SK-N-SH (cell line): ENCODE measurements at regions not wholly inside any gene's neighbourhood (a gene's known extent, or its start where the extent isn't known, plus 50 kb on each side); places are given as distances from the start of the nearest gene placed in this dataset.

ENCODE experiments used
- CHD2 ChIP-seq: fragments of 150-350 bp; IDR thresholded peaks from 2 replicates; pipeline ENCODE4 v1.6.1; 2018; ENCODE audit warnings: low read length; ENCODE audit not compliant: partially characterized antibody
- EP300 ChIP-seq, 2 experiments: IDR thresholded peaks; 2 replicates each; pipeline versions ENCODE4 v1.4.0 to v1.6.1; 2012; ENCODE audit warnings: borderline replicate concordance in 1 of 2, low read depth in 1 of 2, low read length in 1 of 2
- GABPA ChIP-seq: IDR thresholded peaks from 2 replicates; pipeline ENCODE4 v1.4.0; 2012; ENCODE audit warnings: low read depth, mild to moderate bottlenecking
- POLR2AphosphoS5 ChIP-seq: IDR thresholded peaks from 2 replicates; pipeline ENCODE4 v1.6.1; 2012; ENCODE audit warnings: low read depth, low read length
- RFX5 ChIP-seq: IDR thresholded peaks from 2 replicates; pipeline ENCODE4 v1.6.1; 2012; ENCODE audit warnings: mild to moderate bottlenecking, improper control_type of control experiment, low read length
- TCF12 ChIP-seq: IDR thresholded peaks from 2 replicates; pipeline ENCODE4 v1.4.0; 2012
- USF1 ChIP-seq: IDR thresholded peaks from 2 replicates; pipeline ENCODE4 v1.4.0; 2012; ENCODE audit warnings: low read depth, borderline replicate concordance
- TF ChIP-seq, protein P1 (sequence below): IDR thresholded peaks from 2 replicates; pipeline ENCODE4 v1.4.0; 2012; ENCODE audit warnings: low read depth, borderline replicate concordance
- TF ChIP-seq, protein P2 (sequence below): fragments of 200-600 bp; sonication (generic); IDR thresholded peaks from 2 replicates; pipeline ENCODE4 v1.6.1; 2017; ENCODE audit warnings: antibody characterized with exemption, mild to moderate bottlenecking, moderate library complexity

- TF ChIP-seq GABPA (no peak), EP300 (IDR thresholded peaks at IDR 0.05; ENCODE audit: borderline replicate concordance in 1 of 2, low read depth in 1 of 2, low read length in 1 of 2) (no peak), CHD2 (no peak), POLR2AphosphoS5 (no peak), RFX5 (no peak), USF1 (no peak), TCF12 (no peak)
- TF ChIP-seq, protein P1, sequence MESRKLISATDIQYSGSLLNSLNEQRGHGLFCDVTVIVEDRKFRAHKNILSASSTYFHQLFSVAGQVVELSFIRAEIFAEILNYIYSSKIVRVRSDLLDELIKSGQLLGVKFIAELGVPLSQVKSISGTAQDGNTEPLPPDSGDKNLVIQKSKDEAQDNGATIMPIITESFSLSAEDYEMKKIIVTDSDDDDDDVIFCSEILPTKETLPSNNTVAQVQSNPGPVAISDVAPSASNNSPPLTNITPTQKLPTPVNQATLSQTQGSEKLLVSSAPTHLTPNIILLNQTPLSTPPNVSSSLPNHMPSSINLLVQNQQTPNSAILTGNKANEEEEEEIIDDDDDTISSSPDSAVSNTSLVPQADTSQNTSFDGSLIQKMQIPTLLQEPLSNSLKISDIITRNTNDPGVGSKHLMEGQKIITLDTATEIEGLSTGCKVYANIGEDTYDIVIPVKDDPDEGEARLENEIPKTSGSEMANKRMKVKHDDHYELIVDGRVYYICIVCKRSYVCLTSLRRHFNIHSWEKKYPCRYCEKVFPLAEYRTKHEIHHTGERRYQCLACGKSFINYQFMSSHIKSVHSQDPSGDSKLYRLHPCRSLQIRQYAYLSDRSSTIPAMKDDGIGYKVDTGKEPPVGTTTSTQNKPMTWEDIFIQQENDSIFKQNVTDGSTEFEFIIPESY: no peak
- TF ChIP-seq, protein P2, sequence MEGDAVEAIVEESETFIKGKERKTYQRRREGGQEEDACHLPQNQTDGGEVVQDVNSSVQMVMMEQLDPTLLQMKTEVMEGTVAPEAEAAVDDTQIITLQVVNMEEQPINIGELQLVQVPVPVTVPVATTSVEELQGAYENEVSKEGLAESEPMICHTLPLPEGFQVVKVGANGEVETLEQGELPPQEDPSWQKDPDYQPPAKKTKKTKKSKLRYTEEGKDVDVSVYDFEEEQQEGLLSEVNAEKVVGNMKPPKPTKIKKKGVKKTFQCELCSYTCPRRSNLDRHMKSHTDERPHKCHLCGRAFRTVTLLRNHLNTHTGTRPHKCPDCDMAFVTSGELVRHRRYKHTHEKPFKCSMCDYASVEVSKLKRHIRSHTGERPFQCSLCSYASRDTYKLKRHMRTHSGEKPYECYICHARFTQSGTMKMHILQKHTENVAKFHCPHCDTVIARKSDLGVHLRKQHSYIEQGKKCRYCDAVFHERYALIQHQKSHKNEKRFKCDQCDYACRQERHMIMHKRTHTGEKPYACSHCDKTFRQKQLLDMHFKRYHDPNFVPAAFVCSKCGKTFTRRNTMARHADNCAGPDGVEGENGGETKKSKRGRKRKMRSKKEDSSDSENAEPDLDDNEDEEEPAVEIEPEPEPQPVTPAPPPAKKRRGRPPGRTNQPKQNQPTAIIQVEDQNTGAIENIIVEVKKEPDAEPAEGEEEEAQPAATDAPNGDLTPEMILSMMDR: no peak
These were observed 196.2 kb downstream of the SAMD5 start for GRCh38 chr6:147704691-147705090.
